Activated CD4-positive, alpha-beta T cell treated with anti-CD3 and anti-CD28 coated beads, Interleukin-2, Interleukin-6, amounts not matched to agents 100 ng/mL and 50 ng/mL, durations not matched to agents 16 hours and 8 hours (primary cell): ENCODE measurements at regions not wholly inside any gene's neighbourhood (a gene's known extent, or its start where the extent isn't known, plus 50 kb on each side); places are given as distances from the start of the nearest gene placed in this dataset.

Source experiments
- DNase-seq: peaks from one replicate; pipeline ENCODE4 v3.0.0-alpha.2; 2020

DNA sequence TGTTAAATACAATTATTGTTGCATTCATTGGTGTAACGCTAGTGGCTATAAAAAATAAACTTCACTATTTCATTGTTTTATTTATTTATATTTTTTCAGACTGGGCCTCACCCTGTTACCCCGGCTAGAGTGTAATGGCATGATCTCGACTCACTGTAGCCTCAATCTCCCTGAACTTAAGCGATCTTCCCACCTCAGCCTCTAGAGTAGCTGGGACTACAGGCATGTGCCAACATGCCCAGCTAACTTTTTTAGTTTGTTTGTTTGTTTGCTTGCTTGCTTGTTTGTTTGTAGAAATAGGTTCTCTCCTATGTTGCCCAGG is 387.4 kb upstream of the PTBP2 start:
- DNase-seq = no peak

DNA sequence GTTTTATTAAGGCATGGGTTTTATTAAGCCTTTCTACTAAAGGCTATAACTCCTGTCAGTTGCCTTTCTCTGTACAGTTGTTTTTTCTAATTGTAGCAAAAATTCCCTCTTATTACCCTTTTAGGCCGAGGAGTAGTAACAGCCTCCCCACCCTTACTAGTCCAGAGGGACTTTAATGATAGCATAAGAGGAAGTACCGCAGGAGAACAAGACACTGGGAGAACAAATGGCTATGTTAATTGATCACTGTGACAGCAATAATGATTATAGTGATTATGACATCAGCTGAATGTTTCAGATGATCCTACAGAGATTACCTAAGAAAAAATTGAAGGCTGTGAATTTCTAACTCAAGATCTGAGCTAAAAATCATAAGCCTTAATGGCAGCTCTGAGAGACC is 383.0 kb upstream of the PTBP2 start:
- DNase-seq = no peak

DNA sequence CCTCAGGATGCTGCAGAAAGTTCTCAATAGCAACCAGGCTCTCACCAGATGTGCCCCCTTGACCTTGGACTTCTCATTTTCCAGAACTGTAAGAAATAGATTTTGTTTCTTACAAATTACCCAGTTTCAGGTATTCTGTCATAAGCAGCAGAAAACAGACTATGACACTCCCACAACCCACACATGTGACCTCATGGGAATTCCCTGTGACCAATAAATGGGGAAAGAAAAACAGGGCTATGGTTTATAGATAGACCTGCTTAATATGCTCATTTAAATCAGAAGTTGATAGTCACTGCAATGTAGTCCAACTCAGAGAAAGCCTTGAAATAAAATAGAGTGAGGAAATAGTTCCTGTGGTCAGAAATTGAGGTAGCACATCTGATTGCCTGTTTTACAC is 380.9 kb upstream of the PTBP2 start:
- no peak for DNase-seq

DNA sequence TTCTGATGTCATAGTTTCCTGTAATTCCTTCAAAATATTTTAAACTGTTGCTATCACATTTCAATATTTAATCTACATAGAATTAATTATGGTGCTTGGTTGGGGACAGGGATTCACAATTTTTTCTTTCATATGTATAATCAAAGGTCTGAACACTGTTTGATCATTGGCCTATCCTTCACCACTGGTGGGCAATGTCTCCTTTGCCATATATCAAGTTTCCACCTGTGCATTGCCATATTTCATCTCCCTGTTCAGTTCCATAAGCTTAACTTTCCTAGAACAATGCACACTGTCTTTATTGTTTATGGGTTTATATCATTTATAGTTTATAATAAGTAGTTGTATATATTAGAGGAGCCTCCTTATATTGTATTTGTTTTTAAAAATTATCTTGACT is 374.9 kb upstream of the PTBP2 start:
- no peak for DNase-seq

DNA sequence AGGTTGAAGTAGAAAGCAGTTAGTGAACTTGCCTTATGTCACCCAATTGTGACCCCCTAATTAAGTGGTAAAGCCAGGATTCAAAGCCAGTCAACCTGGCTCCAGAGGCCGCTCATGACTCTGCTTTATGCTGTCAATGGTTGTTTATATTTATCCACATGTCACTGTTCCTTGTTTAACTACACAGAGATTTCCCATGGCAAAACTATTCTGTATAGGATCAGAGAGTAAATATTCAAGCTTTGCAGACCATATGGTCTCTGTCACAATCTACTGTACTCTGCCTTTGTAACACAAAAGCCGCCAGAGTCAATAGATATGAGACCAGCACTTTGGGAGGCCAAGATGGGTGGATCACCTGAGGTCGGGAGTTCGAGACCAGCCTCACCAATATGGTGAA is 371.7 kb upstream of the PTBP2 start:
- no peak for DNase-seq

DNA sequence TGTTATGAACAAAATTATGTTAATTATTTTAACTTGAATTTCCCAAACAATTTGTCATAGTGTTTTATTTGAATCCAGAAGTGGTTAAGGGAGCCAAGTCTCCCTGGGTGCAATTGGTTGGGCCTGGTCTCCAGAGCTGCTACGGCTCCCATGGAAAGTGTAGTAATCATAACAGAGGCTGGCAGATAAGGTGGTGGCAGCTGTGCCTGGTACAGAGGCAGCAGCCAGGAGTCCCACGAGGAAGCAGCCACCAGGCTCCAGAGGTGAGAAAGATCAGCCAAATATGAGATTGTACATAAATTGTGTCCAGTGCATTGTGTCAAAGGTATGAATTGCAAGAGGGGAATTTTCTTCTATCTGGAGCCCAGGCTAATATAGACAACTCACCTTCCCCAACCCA is 368.9 kb upstream of the PTBP2 start:
- DNase-seq = no peak

DNA sequence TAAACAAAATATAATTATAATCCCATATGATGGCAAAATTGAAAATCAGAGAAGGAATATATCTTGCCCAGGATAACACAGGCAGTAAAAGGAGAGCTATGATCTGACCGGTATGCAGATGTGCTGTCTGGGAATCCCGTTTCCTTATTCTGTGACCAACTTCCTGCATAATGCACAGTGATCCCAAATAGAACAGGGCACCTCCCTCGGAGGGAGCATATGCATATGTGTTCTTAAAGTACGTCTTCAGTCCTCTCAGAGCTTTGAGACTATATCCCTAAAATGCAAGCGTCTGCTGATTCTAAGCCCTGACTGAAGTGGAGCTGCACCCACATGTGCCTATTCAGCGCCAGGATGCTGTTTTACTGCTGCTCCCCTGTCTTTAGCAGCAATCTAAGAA is 366.1 kb upstream of the PTBP2 start:
- DNase-seq = no peak

DNA sequence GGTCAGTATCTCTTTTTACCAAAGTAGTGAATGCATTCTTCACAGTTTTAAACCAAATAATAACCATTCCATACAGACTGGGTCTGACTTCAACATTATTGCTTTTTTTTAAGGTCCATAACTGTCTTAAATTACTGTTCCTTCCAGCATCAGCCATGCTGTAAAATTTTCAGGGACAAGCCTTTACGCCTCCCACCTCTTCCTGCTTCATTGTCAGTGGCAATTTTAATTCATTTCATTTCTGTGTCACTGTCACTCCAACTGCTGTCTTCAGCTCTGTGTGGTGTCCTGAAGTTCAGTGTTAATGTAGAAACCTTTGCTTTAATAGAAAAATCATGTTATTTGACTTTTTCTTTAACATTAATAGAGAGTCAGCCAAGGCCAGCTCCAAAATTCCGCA is 365.6 kb upstream of the PTBP2 start:
- no peak for DNase-seq

DNA sequence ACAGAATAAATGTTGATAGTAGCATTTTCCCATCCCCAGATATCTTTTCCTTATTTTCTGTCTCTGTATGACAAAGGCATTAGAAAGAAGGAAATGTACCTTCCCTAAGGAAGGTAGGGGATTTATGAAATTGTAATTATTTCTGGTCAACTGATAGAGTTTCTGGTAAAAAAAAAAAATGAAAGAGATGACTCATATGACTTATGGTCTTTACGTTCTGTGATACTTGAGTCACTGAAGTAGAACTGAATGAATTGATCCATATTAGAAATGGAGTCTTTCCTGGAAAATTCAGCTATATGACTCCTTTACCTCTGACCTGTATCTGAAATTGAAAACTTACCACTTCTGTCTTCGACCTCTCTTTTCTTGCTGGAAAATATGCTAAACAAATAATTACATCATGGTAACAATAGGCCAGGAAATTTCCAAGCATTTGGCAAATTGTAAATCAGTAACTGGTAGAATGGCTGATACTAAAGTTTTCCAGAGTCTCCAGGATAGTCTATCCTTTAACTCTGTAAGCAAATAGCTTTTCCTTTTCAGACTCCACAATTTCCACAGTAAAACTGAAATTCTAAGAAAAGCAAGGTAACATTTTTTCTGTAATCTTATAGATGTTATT is 364.3 kb upstream of the PTBP2 start:
- DNase-seq = no peak

DNA sequence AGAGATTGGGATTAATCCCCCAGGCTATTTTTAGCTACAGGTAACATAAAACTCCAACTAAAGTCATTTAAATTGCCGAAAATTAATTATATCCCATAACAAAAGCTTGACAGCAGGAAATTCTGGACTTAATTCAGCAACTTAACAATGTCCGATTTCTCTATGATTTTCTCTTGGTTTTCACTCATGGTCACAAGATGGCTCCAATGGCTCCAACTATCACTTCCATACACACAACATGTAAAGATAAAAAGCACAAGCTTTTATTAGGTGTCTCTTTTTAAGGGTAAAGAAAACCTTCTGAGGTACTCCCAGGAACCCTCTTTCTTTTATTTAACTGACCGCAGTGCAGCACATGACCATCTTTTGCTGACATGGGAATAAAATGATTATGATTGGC is 363.5 kb upstream of the PTBP2 start:
- DNase-seq = no peak

DNA sequence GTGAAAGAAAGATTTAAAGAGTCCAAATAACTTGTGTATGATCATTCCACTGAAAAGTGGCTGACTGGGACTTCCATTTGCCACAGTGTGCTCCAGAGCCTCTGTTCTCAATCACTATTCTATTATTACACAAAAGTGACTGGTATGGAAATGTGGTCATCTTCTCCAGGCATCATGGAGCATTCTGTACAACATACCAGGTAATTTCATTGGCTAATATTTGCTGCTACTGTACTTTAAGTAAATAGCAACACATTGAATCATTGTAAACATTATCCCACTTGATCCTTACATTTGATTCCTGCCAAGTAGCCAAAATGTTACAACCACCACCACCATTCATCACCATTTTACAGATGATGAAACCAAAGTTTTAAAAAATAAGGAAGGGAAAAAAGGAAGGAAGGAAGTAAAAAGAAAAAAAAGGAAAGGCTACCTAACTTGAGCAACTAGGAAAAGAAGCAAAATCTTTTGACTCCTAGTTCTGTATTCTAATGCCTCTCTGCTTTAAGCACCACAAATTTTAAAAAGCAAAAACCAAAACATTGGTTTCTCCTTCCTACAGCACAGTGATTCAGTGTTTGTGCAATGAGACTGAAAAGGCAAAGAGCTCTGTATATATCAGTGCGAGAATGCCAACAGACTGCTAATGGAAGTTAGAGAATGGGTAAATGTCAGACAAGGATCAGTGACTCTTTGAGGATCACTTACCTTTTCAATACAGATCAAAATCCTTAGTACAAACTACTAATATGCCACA is 361.4 kb upstream of the PTBP2 start:
- no peak for DNase-seq

DNA sequence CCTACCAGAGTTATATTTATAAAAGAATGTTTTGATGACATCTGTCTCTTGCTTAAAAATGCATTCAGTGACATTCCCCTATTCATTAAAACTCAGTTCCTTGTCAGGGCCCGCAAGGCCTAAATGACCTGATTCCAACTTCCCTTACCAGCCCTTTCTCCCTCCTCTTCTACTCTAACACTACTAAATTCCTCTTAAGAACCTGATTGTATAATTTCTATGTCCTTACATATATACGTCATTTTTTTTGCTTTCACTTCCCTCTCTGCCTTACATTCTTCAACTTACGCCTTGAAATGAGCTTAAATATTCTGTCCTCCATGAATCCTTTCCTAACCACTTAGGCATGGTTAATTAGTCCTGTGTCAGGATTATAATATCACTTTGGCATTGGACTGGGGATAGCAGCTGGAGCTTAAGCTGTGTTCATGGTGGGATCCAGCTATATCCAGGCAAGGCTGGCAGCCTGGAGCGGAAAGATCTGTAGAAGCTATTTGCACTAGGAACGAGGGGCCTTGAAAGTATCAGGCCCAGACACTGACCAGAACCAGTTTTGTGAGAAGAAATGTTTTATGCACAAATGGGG is 360.2 kb upstream of the PTBP2 start:
- no peak for DNase-seq

DNA sequence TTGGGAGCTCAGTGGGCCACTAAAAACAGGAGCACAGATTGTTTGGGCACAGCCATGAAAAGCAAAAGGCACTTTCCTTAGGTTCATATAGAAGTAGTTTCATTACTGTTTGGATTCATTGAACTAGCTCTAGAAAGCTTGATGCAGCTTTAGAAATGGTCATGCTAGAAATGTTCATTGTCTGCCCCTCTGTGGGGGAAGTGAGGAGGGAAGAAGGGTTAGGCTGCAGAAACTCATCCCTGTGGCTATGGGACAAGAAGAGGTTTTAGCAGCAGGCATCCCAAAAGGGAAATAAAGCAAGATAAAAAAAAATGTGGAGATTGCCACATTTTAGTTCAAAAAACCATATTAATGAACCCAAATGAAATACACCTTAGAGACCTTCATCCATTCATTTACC is 359.6 kb upstream of the PTBP2 start:
- no peak for DNase-seq

DNA sequence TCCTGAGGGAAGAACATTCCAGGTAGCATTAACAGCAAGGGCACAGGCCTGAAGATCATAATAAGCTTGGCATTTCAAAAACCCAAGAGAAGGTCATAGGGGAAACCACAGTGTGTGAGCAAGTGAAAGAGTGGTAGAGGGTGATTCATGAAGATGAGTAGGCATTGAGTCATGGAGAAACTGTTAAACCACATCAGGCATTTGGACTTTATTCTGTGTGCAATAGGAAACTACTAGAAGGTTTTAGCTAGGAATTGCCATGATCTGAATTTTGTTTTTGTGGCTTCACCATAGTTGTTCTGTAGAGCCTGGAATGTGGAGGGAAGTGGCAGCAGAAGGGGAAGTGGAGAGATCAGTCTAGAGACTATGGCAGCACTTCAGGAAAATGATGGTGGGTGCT is 359.0 kb upstream of the PTBP2 start:
- DNase-seq = peak; percentile 71

DNA sequence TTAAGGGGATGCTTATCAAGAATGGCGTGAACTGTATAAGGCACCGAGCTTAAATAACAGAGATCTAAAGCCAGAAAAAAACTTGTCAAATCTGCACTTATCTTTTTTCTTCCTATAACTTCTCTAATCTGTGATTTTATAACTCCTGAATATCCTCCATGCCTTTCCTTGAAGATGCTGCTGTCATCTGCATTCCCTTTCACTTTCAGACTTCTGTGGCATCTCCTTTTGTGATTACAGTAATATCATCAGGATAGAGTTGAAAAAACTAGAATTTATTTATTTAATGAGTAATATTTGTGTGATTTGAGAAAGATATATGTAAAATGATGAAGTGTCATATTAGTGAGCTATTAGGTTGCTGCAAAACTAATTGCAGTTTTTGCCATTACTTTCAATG is 357.8 kb upstream of the PTBP2 start:
- DNase-seq = no peak

DNA sequence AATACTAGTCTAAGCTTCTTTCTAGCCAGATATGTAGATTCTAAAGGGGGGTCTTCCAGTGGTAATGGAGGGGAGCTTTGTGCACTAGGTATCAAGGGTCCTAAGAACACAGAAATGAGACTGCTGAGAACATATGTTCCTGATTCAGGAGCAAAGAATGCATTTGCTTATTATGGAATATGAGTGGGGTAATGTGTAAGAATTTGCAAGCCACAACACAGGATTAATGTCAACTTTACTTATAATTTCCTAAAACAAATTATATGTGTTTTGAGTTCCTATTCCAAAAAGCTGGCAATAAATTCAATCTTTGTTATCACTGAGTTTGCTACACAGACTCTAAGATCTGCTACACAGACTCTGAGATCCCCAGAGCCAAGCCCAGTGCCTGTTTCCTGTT is 357.0 kb upstream of the PTBP2 start:
- DNase-seq = no peak

DNA sequence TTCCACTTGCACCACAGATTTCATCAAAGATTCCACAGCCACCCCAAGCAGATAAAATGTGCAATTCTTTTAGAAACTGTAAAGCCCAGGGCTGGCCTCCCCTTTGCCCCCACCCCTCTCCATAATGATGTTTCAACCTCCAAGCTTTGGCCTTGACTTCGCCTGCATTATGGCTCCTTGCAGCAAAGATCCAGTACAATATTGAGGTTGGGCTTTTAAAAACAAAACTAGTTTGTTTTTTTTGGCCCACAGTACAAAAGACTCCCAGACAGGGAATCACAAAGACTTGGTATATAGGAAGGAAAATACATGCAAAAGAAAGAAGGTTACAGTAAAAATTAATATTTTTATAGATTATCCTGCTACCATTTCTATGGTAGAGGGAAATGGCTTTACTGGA is 356.5 kb upstream of the PTBP2 start:
- no peak for DNase-seq

DNA sequence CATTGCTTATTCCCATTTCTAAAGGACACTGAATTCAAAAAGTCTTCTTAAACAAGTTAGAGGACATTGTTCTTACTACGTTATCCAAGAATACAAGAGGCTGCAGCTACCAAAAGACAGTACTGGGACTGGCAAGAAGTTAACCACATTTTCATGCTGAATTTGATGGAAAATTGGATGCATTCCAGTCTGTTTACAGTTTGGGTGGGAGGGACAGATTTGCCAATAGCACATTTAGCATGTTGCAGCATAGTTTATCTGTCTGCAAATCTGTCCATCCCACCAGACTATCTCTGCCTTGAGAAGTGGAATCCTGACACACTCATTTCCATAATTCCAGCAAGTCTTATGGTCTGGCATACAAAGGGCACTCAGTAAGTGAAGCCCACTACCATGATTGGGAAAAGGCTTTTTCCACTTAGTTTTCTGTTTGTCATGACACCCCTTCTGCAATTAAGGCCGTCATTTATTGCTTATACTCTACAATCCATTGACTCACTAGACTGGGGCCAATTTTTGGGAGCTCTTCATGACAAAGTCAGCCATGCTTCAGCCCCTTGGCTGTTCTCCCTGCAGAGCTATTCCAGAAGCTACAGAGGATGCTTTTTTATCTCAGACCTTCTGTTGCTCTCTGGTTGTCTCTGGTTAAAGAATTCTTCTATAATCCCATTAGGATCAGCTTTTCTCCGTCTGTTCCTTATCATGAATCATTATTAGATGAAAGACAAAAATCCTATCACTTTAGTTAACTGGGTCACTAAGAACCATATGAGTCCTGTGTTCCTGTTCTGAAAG is 355.8 kb upstream of the PTBP2 start:
- no peak for DNase-seq

DNA sequence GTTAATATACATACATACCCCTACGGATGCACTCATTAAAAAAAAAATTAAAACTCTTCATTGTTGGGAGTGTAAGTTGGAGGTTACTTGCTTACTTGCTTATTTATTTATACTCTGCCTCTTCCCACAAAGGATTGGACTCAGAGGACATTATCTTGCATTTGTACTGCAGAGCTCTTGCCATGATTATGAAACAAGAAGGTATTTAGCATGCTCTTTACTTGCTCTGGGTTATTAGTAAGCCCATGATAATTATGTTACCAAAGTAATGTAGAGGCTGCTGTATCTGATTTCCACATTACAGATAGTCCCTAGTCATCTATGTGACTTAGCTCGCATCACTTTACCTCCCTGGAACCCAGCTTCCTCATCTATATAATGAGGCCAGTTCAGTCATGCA is 355.1 kb upstream of the PTBP2 start:
- DNase-seq = no peak

DNA sequence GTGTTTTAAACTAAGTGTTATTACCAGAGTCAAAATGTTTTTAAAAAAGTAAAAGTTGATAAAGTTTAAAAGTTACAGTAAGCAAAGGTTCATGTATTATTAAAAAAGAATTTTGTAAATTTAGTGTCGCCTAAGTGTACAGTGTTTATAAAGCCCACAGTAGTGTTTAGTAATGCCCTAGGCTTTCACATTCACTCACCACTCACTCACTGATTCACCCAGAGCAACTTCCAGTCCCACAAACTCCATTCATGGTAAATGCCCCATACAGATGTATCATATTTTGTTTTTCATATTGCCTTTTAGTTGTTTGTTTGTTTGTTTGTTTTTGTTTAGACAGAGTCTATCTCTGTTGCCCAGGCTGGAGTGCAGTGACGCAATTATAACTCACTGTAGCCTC is 353.8 kb upstream of the PTBP2 start:
- DNase-seq = no peak

DNA sequence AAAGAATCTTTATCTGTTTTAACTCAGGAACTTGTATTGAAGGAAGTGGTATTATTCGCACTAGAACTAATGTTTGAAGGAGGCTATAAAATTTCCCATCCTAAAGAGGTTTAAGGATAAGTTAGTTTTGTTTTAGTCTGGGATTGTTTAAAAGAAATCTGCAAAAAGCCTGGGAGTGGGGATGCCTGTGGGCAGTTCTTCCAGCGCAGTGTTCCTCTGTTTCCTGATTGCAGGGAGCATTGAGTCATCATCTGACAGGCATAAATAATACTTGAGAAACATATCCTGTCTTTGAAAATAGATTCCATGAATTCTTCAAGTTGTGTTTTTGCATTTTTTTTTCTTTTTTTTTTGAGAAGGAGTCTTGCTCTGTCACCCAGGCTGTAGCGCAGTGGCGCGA is 350.8 kb upstream of the PTBP2 start:
- no peak for DNase-seq

DNA sequence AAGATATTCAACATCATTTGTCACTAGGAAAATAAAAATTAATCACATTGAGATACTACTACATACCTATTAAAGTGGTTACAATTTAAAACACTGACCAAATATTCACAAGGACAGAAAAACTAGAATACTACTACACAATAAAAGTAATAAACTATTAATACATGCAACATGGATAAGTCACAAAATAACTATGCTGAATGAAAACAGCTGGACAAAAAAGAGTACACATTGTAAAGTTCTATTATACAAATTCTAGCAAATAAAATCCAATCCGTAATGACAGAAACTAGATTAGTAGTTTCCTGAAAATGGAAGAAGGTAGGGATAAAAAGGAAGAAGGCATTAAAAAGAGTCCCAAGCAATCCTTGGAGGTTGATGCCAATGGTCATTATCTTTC is 348.7 kb upstream of the PTBP2 start:
- DNase-seq = no peak

DNA sequence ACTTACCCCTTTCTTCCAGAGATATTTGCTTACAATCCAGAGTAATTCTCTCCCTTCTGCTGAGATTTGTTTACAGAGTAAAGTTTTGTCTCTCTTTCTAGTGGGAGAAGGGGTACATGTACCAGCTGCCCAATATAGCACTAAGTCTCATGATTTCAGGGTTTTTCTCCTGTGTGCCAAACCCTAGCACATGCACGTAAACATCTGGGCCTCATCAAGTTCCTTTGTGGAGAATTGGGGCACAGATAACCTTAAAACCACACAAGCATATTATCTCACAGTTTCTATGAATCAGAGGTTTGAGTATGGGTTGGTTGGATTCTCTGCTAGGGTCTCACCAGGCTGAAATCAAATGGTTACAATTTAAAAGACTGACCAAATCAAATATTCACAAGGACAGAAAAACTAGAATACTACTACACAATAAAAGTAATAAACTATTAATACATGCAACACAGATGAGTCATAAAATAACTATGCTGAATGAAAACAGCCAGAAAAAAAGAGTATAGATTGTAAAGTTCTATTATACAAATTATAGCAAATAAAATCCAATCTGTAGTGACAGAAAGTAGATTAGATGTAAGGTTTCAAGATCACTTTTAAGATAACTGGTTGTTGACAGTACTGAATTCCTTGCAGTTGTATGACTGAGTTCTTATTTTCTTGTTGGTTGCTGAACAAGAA is 347.4 kb upstream of the PTBP2 start:
- no peak for DNase-seq

DNA sequence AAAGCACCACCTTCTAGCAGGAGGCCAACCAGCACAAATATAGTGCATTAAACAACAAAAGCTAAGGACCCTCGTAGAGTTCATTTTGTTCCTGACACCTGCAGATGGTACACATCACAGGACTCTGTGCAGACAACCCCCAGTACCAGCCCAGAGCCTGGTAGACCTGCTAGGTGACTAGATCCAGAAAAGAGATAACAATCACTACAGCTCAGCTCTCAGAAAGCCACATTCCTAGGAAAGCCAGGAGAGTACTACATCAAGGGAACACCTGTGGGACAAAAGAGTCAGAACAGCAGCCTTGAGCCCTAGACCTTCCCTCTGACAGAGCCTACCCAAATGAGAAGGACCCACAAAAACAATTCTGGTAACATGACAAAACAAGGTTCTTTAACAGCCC is 344.7 kb upstream of the PTBP2 start:
- no peak for DNase-seq
